Progenitor cell of endocrine pancreas (in vitro differentiated cells): ENCODE measurements at regions not wholly inside any gene's neighbourhood (a gene's known extent, or its start where the extent isn't known, plus 50 kb on each side); places are given as distances from the start of the nearest gene placed in this dataset.

Source experiments
- DNase-seq: peaks from one replicate; pipeline ENCODE4 v3.0.0; 2021; ENCODE audit warnings: low spot score; ENCODE audit not compliant: unreplicated experiment
- H3K27ac Mint-ChIP-seq: 2 replicates; pipeline ENCODE4 v1.8.0; 2021; ENCODE audit warnings: mild to moderate bottlenecking, moderate library complexity, mixed read lengths
- H3K27me3 Mint-ChIP-seq: 2 replicates; pipeline ENCODE4 v1.8.0; 2021; ENCODE audit warnings: mixed read lengths
- H3K36me3 Mint-ChIP-seq: 2 replicates; pipeline ENCODE4 v1.8.0; 2022; ENCODE audit warnings: mixed read lengths; ENCODE audit not compliant: insufficient read depth
- H3K4me1 Mint-ChIP-seq: 2 replicates; pipeline ENCODE4 v1.8.0; 2021; ENCODE audit warnings: low read depth, mixed read lengths
- H3K4me3 Mint-ChIP-seq: 2 replicates; pipeline ENCODE4 v1.8.0; 2021; ENCODE audit warnings: low read depth, mild to moderate bottlenecking, moderate library complexity, mixed read lengths
- H3K9me3 Mint-ChIP-seq: 2 replicates; pipeline ENCODE4 v1.8.0; 2021; ENCODE audit warnings: low read depth, mixed read lengths
- CTCF ChIP-seq: fragments of 200-600 bp; sonication (generic); IDR thresholded peaks from one replicate; pipeline ENCODE4 v1.5.0; 2021; ENCODE audit warnings: antibody characterized with exemption, mild to moderate bottlenecking; ENCODE audit not compliant: unreplicated experiment

- Mint-ChIP-seq H3K4me1 (peaks cover 22% of the 10 kb centered on the region), H3K27me3 (no peaks in the 10 kb centered on the region)
Measured at GRCh38 chr14:100381395-100382105, 58.4 kb downstream of the SLC25A47 start.

GRCh38 chr14:100382106-100382455 lies 58.9 kb downstream of the SLC25A47 start:
- no peak for DNase-seq
- no peaks in the 10 kb centered on the region for H3K36me3 Mint-ChIP-seq
- H3K27ac Mint-ChIP-seq: no peak overlapping the region
- peaks cover 19% of the 10 kb centered on the region for H3K4me1 Mint-ChIP-seq
- TF ChIP-seq CTCF: no peak
- H3K4me3 Mint-ChIP-seq: no peak overlapping the region
- H3K27me3 Mint-ChIP-seq: no peaks in the 10 kb centered on the region
- H3K9me3 Mint-ChIP-seq: no peaks in the 10 kb centered on the region

More at GRCh38 chr14:100381395-100382105, 58.4 kb downstream of the SLC25A47 start:
- H3K9me3 Mint-ChIP-seq: no peaks in the 10 kb centered on the region
- DNase-seq: no peak
- TF ChIP-seq CTCF: no peak
- H3K36me3 Mint-ChIP-seq: no peaks in the 10 kb centered on the region
- no peak overlapping the region for H3K4me3 Mint-ChIP-seq
- H3K27ac Mint-ChIP-seq: peak overlapping the region; percentile 86

- TF ChIP-seq CTCF: peak; percentile 89
- DNase-seq: peak; percentile 58
- no peak overlapping the region for H3K4me3 Mint-ChIP-seq
- no peaks in the 10 kb centered on the region for H3K36me3 Mint-ChIP-seq
- peaks cover 25% of the 10 kb centered on the region for H3K4me1 Mint-ChIP-seq
- H3K9me3 Mint-ChIP-seq: no peaks in the 10 kb centered on the region
- H3K27me3 Mint-ChIP-seq: no peaks in the 10 kb centered on the region
- no peak overlapping the region for H3K27ac Mint-ChIP-seq
Measured at GRCh38 chr14:100383727-100384158, 60.6 kb downstream of the SLC25A47 start.

GRCh38 chr14:100384277-100384676 lies 61.1 kb downstream of the SLC25A47 start:
- Mint-ChIP-seq H3K9me3 (no peaks in the 10 kb centered on the region), H3K36me3 (no peaks in the 10 kb centered on the region), H3K27me3 (no peaks in the 10 kb centered on the region), H3K4me1 (peaks cover 26% of the 10 kb centered on the region), H3K27ac (no peak overlapping the region), H3K4me3 (no peak overlapping the region)
- TF ChIP-seq CTCF: no peak
- no peak for DNase-seq

- peak; percentile 56 for TF ChIP-seq CTCF
- H3K9me3 Mint-ChIP-seq: no peaks in the 10 kb centered on the region
- no peaks in the 10 kb centered on the region for H3K27me3 Mint-ChIP-seq
- no peak overlapping the region for H3K27ac Mint-ChIP-seq
- H3K4me1 Mint-ChIP-seq: peaks cover 28% of the 10 kb centered on the region
- no peak for DNase-seq
- H3K36me3 Mint-ChIP-seq: no peaks in the 10 kb centered on the region
- no peak overlapping the region for H3K4me3 Mint-ChIP-seq
Measured at GRCh38 chr14:100384819-100385813, 62.0 kb downstream of the SLC25A47 start.
